Colon (tissue), 2 donors: ENCODE measurements at regions not wholly inside any gene's neighbourhood (a gene's known extent, or its start where the extent isn't known, plus 50 kb on each side); places are given as distances from the start of the nearest gene placed in this dataset.

ENCODE experiments used
- FAIRE-seq: peaks from 2 replicates; lab custom pipeline; 2012; peaks lifted over from hg19 to GRCh38; lab: Jason Lieb, UNC
- donor health status: control.
- donor health status: control.

GRCh38 chr16:73448970-73449369 is 401.0 kb upstream of the ZFHX3 start:
- no peak for FAIRE-seq

- no peak for FAIRE-seq
Observed at GRCh38 chr16:73447846-73448245, 399.9 kb upstream of the ZFHX3 start.

GRCh38 chr16:73434621-73435020 is 386.7 kb upstream of the ZFHX3 start:
- no peak for FAIRE-seq

DNA sequence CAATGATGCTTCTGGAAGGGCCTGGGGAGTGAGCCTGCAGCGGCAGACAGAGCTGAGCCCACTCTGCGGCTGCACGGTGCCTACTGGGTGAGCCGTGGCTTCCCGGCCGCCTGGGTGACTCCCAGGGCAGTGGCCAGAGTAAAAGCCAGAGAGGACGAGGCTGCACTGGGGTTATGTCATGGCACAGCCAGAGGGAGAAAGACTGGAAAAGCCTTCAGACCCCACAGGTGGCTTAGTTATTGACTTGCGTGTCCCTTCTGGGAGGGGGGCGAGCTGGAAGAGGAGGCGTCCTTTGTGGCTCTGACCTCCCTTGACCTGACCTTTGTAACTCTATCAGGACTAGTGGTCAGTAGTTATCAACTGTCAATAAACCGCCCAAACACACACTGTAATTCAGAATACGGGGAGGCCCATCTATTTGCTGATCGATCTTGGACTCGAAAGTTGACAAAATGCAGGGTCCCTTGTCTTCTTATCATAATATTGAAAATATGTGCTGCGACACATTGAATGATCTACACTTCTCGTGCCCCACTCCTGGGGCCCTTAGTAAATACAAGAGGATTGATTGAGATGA is 385.9 kb upstream of the ZFHX3 start:
- no peak for FAIRE-seq

- FAIRE-seq: no peak
Observed at GRCh38 chr16:73432850-73433730, 385.2 kb upstream of the ZFHX3 start.

DNA sequence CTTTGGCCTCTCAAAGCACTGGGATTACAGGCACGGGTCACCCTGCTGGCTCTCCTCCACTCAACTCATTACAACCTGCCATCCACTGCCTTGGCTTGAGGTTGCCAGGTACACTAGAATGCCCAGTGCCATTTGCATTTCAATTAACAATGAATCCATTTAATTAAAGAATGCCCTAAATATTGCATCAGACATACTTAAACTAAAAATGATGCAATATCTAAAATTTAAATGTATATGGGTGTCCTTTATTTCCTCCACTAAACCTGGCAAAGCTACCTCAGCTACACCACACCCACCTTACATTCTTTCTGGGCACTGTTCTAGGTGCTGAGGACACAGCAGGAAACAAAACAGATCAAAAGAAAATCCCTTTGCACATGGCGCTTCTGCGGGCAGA is 382.2 kb upstream of the ZFHX3 start:
- FAIRE-seq: no peak

- FAIRE-seq: no peak
Observed at GRCh38 chr16:73428121-73428520, 380.2 kb upstream of the ZFHX3 start.

DNA sequence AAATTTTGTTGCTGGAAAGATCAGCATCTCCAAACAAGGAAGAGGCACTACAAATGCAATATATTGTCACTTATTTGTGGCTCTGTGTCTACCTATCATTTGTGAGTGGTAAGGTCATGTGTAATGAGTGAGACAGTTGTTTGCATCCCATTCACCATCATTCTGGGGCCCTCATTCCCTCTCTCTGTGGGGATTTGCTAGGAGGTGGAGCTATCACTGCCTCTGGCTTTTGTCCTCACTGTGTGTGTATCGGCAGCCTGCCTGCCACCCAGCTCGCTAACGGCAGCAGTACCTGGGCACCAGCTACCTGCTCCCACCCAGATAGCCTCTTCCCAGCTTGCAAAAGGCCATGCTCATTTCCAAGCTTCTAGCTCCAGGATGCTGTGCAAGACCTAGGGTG is 379.2 kb upstream of the ZFHX3 start:
- no peak for FAIRE-seq

GRCh38 chr16:73426433-73427160 is 378.7 kb upstream of the ZFHX3 start:
- FAIRE-seq: no peak

GRCh38 chr16:73420676-73421075 is 372.7 kb upstream of the ZFHX3 start:
- no peak for FAIRE-seq

DNA sequence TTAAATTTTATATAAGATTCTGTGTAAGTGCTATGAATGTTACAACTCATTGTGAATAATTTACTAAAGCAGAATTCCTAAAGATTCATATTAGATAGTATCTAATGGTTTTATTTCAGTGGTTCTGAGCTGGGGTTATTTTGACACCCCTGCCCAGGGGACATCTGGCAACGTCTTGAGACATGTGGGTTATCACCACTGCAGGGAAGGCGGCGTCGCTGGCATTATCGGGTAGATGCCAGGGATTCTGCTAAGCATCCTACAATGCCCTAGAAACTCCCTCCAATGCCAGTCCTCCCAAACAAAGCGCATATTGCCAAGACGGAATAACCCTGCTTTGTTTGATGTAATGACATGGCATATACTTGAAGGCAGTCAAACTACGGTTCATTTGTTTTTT is 372.3 kb upstream of the ZFHX3 start:
- FAIRE-seq: no peak

DNA sequence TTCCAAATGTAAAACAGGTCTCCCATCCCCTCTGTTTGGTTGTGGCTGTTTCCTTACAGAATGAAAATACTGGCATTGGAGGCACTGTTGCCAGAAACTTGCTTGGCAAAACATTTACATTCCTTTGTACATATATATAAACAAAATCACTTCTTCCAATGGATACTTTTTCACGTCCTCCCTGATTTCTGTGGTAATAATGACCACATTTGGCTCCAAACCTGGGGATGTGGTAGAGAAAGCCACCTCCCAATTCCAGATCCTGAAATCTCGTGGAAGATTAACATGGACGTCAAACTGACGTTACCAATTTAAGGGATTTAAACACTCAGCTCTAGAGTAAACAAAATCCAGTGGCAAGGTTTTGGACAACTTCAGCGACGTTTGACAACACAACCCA is 370.8 kb upstream of the ZFHX3 start:
- FAIRE-seq: no peak

DNA sequence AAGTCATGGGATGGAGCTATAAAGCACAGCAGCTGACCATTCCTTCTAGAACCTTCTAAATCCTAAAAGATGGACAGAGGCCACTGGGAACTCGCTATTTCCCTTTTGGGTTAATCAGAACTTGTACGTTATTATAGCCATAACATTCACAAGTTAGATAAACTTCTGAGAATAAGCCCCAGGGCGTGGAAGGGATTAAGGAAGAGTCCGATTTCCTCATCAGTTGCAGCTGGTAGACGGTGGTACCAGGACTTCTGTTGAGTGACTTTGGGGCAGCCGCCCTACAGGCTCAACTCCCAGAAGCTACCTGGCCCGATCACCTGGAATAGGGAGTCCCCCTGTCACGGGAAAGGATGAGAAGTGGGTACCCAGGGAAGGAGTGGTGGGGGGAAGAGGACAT is 370.1 kb upstream of the ZFHX3 start:
- FAIRE-seq: no peak

- no peak for FAIRE-seq
Observed at GRCh38 chr16:73415286-73415685, 367.4 kb upstream of the ZFHX3 start.

- no peak for FAIRE-seq
Observed at GRCh38 chr16:73414638-73415037, 366.7 kb upstream of the ZFHX3 start.

- no peak for FAIRE-seq
Observed at GRCh38 chr16:73413830-73414190, 365.9 kb upstream of the ZFHX3 start.

DNA sequence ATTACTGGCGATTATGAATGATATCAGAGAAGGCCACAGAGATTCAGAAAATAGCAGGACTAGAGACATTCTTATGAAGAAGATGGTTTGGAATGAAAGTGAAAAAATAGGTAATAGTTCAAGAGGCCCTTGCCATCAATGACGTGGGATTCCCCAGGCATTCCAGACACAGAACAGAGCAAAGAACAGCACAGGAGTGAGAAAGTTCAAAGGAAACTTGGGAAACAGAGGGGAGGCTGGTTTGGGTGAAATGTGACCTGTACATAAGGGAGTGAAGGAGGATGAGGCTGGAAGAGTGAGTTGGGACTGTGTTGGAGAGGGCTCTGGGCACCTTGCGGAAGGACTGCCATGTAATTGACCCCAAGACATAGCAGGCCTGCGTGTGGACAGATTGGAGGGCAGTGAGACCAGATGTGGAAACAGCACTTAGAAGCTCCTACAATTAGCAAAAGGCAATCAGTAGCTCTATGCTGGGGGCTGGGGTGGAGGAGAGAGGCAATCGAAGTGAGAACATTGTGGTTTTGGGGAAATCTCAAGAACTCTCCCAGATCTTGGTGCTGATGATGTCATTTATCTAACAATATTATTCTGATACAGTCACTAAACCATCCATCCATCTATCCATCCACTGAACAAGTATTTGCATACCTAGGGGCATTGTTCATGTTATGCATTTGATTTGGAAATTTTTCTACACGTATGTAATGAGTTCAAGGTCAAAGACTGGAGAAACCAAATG is 365.3 kb upstream of the ZFHX3 start:
- no peak for FAIRE-seq

- no peak for FAIRE-seq
Observed at GRCh38 chr16:73412416-73412815, 364.5 kb upstream of the ZFHX3 start.

- FAIRE-seq: no peak
Observed at GRCh38 chr16:73408716-73409115, 360.8 kb upstream of the ZFHX3 start.

GRCh38 chr16:73408311-73408710 is 360.4 kb upstream of the ZFHX3 start:
- no peak for FAIRE-seq

- no peak for FAIRE-seq
Observed at GRCh38 chr16:73405851-73406250, 357.9 kb upstream of the ZFHX3 start.

DNA sequence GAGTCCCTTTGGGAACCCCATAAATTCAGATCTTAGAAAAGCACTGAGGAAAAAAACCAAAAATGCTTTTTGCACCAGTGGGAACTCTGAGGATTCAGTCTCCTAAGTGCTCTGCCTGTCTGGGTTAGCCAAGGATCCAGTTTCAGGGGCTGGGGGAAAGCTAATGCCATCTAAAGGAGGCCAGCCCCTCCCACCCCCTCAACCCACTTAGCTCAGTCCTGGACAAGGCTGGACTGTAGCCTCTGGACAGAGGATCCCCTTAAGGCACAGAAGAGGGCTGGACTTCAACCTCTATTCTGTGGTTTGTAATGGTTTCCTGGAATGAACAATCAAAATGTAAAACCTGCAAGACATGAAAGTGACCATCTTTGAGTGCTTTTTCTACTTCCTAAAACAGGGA is 356.1 kb upstream of the ZFHX3 start:
- FAIRE-seq: no peak

GRCh38 chr16:73403291-73403690 is 355.4 kb upstream of the ZFHX3 start:
- FAIRE-seq: no peak
